ENCODE measurements at regions not wholly inside any gene's neighbourhood (a gene's known extent, or its start where the extent isn't known, plus 50 kb on each side); places are given as distances from the start of the nearest gene placed in this dataset.
"Not testable (repeated sequence)": the region's sequence is repeated elsewhere in the genome, so short reads cannot be mapped to it uniquely, and the experiment has no call there.

- H3K4me1 Mint-ChIP-seq; DNase-seq; H3K27ac Mint-ChIP-seq; H3K36me3 Mint-ChIP-seq (ENCODE audit: low read depth); H3K27me3 Mint-ChIP-seq; POLR2A ChIA-PET; CTCF ChIA-PET; H3K4me3 Mint-ChIP-seq: not testable (repeated sequence)
- H3K9me3 Mint-ChIP-seq: peaks cover 11% of the 10 kb centered on the region
These were observed 139.2 kb upstream of the TPTE start for GRCh38 chr21:10382135-10382534.

- H3K27me3 Mint-ChIP-seq, H3K4me3 Mint-ChIP-seq: not testable (repeated sequence)
- H3K9me3 Mint-ChIP-seq: peaks cover 11% of the 10 kb centered on the region
These were observed 138.8 kb upstream of the TPTE start for GRCh38 chr21:10382580-10382979.

GRCh38 chr21:10383571-10383970 lies 137.8 kb upstream of the TPTE start:
- H3K36me3 Mint-ChIP-seq (ENCODE audit: low read depth); H3K4me1 Mint-ChIP-seq; H3K27me3 Mint-ChIP-seq; H3K4me3 Mint-ChIP-seq; POLR2A ChIA-PET; H3K9me3 Mint-ChIP-seq; CTCF ChIA-PET; DNase-seq; H3K27ac Mint-ChIP-seq: not testable (repeated sequence)

More at GRCh38 chr21:10382580-10382979, 138.8 kb upstream of the TPTE start:
- H3K27ac Mint-ChIP-seq; H3K4me1 Mint-ChIP-seq; CTCF ChIA-PET; DNase-seq; POLR2A ChIA-PET; H3K36me3 Mint-ChIP-seq (ENCODE audit: low read depth): not testable (repeated sequence)

GRCh38 chr21:10384304-10384861 lies 137.0 kb upstream of the TPTE start:
- POLR2A ChIA-PET; H3K4me1 Mint-ChIP-seq; DNase-seq; H3K4me3 Mint-ChIP-seq; CTCF ChIA-PET; H3K27me3 Mint-ChIP-seq; H3K27ac Mint-ChIP-seq; H3K36me3 Mint-ChIP-seq (ENCODE audit: low read depth); H3K9me3 Mint-ChIP-seq: not testable (repeated sequence)

GRCh38 chr21:10385202-10385601 lies 136.2 kb upstream of the TPTE start:
- H3K9me3 Mint-ChIP-seq; CTCF ChIA-PET; H3K4me3 Mint-ChIP-seq; H3K27me3 Mint-ChIP-seq; H3K27ac Mint-ChIP-seq; H3K36me3 Mint-ChIP-seq (ENCODE audit: low read depth); POLR2A ChIA-PET; DNase-seq; H3K4me1 Mint-ChIP-seq: not testable (repeated sequence)

- POLR2A ChIA-PET; DNase-seq; H3K36me3 Mint-ChIP-seq (ENCODE audit: low read depth); H3K4me1 Mint-ChIP-seq; H3K9me3 Mint-ChIP-seq; H3K27ac Mint-ChIP-seq; H3K27me3 Mint-ChIP-seq; H3K4me3 Mint-ChIP-seq; CTCF ChIA-PET: not testable (repeated sequence)
These were observed 135.4 kb upstream of the TPTE start for GRCh38 chr21:10385898-10386527.

GRCh38 chr21:10387692-10388450 lies 133.5 kb upstream of the TPTE start:
- H3K4me3 Mint-ChIP-seq; H3K27ac Mint-ChIP-seq; DNase-seq; H3K36me3 Mint-ChIP-seq (ENCODE audit: low read depth); H3K27me3 Mint-ChIP-seq; H3K9me3 Mint-ChIP-seq; H3K4me1 Mint-ChIP-seq; CTCF ChIA-PET; POLR2A ChIA-PET: not testable (repeated sequence)

- H3K4me3 Mint-ChIP-seq; H3K27ac Mint-ChIP-seq; H3K4me1 Mint-ChIP-seq; DNase-seq; H3K27me3 Mint-ChIP-seq; H3K36me3 Mint-ChIP-seq (ENCODE audit: low read depth); POLR2A ChIA-PET; CTCF ChIA-PET; H3K9me3 Mint-ChIP-seq: not testable (repeated sequence)
These were observed 132.8 kb upstream of the TPTE start for GRCh38 chr21:10388625-10389024.

- CTCF ChIA-PET; H3K9me3 Mint-ChIP-seq; POLR2A ChIA-PET; H3K27ac Mint-ChIP-seq; DNase-seq; H3K27me3 Mint-ChIP-seq; H3K4me1 Mint-ChIP-seq; H3K36me3 Mint-ChIP-seq (ENCODE audit: low read depth); H3K4me3 Mint-ChIP-seq: not testable (repeated sequence)
These were observed 129.1 kb upstream of the TPTE start for GRCh38 chr21:10392301-10392700.

- H3K27ac Mint-ChIP-seq; CTCF ChIA-PET; H3K4me3 Mint-ChIP-seq; POLR2A ChIA-PET; H3K27me3 Mint-ChIP-seq; H3K36me3 Mint-ChIP-seq (ENCODE audit: low read depth); DNase-seq; H3K4me1 Mint-ChIP-seq; H3K9me3 Mint-ChIP-seq: not testable (repeated sequence)
These were observed 125.4 kb upstream of the TPTE start for GRCh38 chr21:10395963-10396362.

GRCh38 chr21:10397495-10397915 lies 123.9 kb upstream of the TPTE start:
- H3K9me3 Mint-ChIP-seq; CTCF ChIA-PET; DNase-seq; H3K27me3 Mint-ChIP-seq; H3K4me3 Mint-ChIP-seq; POLR2A ChIA-PET; H3K4me1 Mint-ChIP-seq; H3K27ac Mint-ChIP-seq; H3K36me3 Mint-ChIP-seq (ENCODE audit: low read depth): not testable (repeated sequence)

- H3K36me3 Mint-ChIP-seq (ENCODE audit: low read depth); CTCF ChIA-PET; DNase-seq; H3K4me3 Mint-ChIP-seq; H3K4me1 Mint-ChIP-seq; POLR2A ChIA-PET; H3K27ac Mint-ChIP-seq; H3K9me3 Mint-ChIP-seq; H3K27me3 Mint-ChIP-seq: not testable (repeated sequence)
These were observed 122.5 kb upstream of the TPTE start for GRCh38 chr21:10398692-10399489.

GRCh38 chr21:10400622-10401361 lies 120.6 kb upstream of the TPTE start:
- not testable (repeated sequence) for H3K36me3 Mint-ChIP-seq (ENCODE audit: low read depth); H3K27ac Mint-ChIP-seq; H3K27me3 Mint-ChIP-seq

More at GRCh38 chr21:10400622-10401361, 120.6 kb upstream of the TPTE start:
- DNase-seq, H3K4me3 Mint-ChIP-seq, H3K4me1 Mint-ChIP-seq, POLR2A ChIA-PET, CTCF ChIA-PET: not testable (repeated sequence)
- peaks cover 11% of the 10 kb centered on the region for H3K9me3 Mint-ChIP-seq

Data from activated CD4-positive, alpha-beta memory T cell treated with anti-CD3 and anti-CD28 coated beads, Interleukin-2, amount 10 ng/mL, durations not matched to agents 7 days and 5 days (primary cell).